ENCODE measurements at regions not wholly inside any gene's neighbourhood (a gene's known extent, or its start where the extent isn't known, plus 50 kb on each side); places are given as distances from the start of the nearest gene placed in this dataset.

- no peaks in the 10 kb centered on the region for H3K4me1 Mint-ChIP-seq (ENCODE audit: low read depth in 2 of 2)
- ATAC-seq (replicated peaks), result no peak
- H3K9me3 Mint-ChIP-seq, result peaks cover 9 to 12% of the 10 kb centered on the region in 2 donors
- H3K27ac Mint-ChIP-seq, result no peak overlapping the region
- no peak for DNase-seq
- H3K27me3 Mint-ChIP-seq, result no peaks in the 10 kb centered on the region
- no peaks in the 10 kb centered on the region for H3K36me3 Mint-ChIP-seq (ENCODE audit: insufficient read depth)
- H3K4me3 Mint-ChIP-seq, result no peak overlapping the region
These were observed 350.7 kb downstream of the NSUN3 start for GRCh38 chr3:94413336-94414108.

- peaks cover 14 to 21% of the 10 kb centered on the region in 2 donors for H3K9me3 Mint-ChIP-seq
- no peak for DNase-seq
- no peaks in the 10 kb centered on the region for H3K27me3 Mint-ChIP-seq
- no peak for ATAC-seq (replicated peaks)
- no peaks in the 10 kb centered on the region for H3K4me1 Mint-ChIP-seq (ENCODE audit: low read depth in 2 of 2)
- no peak overlapping the region for H3K27ac Mint-ChIP-seq
- H3K36me3 Mint-ChIP-seq (ENCODE audit: insufficient read depth), result no peaks in the 10 kb centered on the region
- H3K4me3 Mint-ChIP-seq, result no peak overlapping the region
These were observed 351.6 kb downstream of the NSUN3 start for GRCh38 chr3:94414418-94414817.

GRCh38 chr3:94416768-94417167, 353.9 kb downstream of the NSUN3 start:
- Mint-ChIP-seq H3K36me3 (ENCODE audit: insufficient read depth) (no peaks in the 10 kb centered on the region), H3K4me3 (no peak overlapping the region)
- no peak for ATAC-seq (replicated peaks)

GRCh38 chr3:94417963-94418455, 355.1 kb downstream of the NSUN3 start:
- H3K4me3 Mint-ChIP-seq, result no peak overlapping the region
- H3K36me3 Mint-ChIP-seq (ENCODE audit: insufficient read depth), result no peaks in the 10 kb centered on the region
- ATAC-seq (replicated peaks), result no peak
- no peak overlapping the region for H3K27ac Mint-ChIP-seq
- no peak for DNase-seq
- no peaks in the 10 kb centered on the region for H3K4me1 Mint-ChIP-seq (ENCODE audit: low read depth in 2 of 2)
- no peaks in the 10 kb centered on the region for H3K27me3 Mint-ChIP-seq
- peaks cover 10 to 38% of the 10 kb centered on the region in 2 donors for H3K9me3 Mint-ChIP-seq

More at GRCh38 chr3:94416768-94417167, 353.9 kb downstream of the NSUN3 start:
- Mint-ChIP-seq H3K4me1 (ENCODE audit: low read depth in 2 of 2) (no peaks in the 10 kb centered on the region), H3K27me3 (no peaks in the 10 kb centered on the region), H3K9me3 (peaks cover 14 to 38% of the 10 kb centered on the region in 2 donors), H3K27ac (no peak overlapping the region)
- no peak for DNase-seq

GRCh38 chr3:94420931-94421330, 358.1 kb downstream of the NSUN3 start:
- Mint-ChIP-seq H3K4me1 (ENCODE audit: low read depth in 2 of 2) (no peaks in the 10 kb centered on the region), H3K36me3 (ENCODE audit: insufficient read depth) (no peaks in the 10 kb centered on the region), H3K27me3 (no peaks in the 10 kb centered on the region), H3K9me3 (peaks cover 10 to 45% of the 10 kb centered on the region in 2 donors), H3K27ac (no peak overlapping the region), H3K4me3 (no peak overlapping the region)
- ATAC-seq (replicated peaks) (no peak), DNase-seq (no peak)

GRCh38 chr3:94423578-94423977, 360.7 kb downstream of the NSUN3 start:
- H3K4me3 Mint-ChIP-seq, result no peak overlapping the region
- DNase-seq, result no peak

GRCh38 chr3:94429517-94429916, 366.7 kb downstream of the NSUN3 start:
- no peak for DNase-seq
- no peaks in the 10 kb centered on the region for H3K27me3 Mint-ChIP-seq
- peaks cover 0 to 3% of the 10 kb centered on the region in 2 donors for H3K9me3 Mint-ChIP-seq
- no peak overlapping the region for H3K27ac Mint-ChIP-seq
- no peak overlapping the region for H3K4me3 Mint-ChIP-seq
- no peaks in the 10 kb centered on the region for H3K4me1 Mint-ChIP-seq (ENCODE audit: low read depth in 2 of 2)
- ATAC-seq (replicated peaks), result no peak
- no peaks in the 10 kb centered on the region for H3K36me3 Mint-ChIP-seq (ENCODE audit: insufficient read depth)

More at GRCh38 chr3:94423578-94423977, 360.7 kb downstream of the NSUN3 start:
- H3K36me3 Mint-ChIP-seq (ENCODE audit: insufficient read depth), result no peaks in the 10 kb centered on the region
- H3K4me1 Mint-ChIP-seq (ENCODE audit: low read depth in 2 of 2), result no peaks in the 10 kb centered on the region
- no peak overlapping the region for H3K27ac Mint-ChIP-seq
- H3K27me3 Mint-ChIP-seq, result no peaks in the 10 kb centered on the region
- peaks cover 6 to 33% of the 10 kb centered on the region in 2 donors for H3K9me3 Mint-ChIP-seq
- no peak for ATAC-seq (replicated peaks)

GRCh38 chr3:94431876-94432570, 369.2 kb downstream of the NSUN3 start:
- DNase-seq (no peak), ATAC-seq (replicated peaks) (no peak)
- H3K4me1 Mint-ChIP-seq (ENCODE audit: low read depth in 2 of 2), result no peaks in the 10 kb centered on the region
- H3K4me3 Mint-ChIP-seq, result no peak overlapping the region
- peaks cover 0 to 1% of the 10 kb centered on the region in 2 donors for H3K9me3 Mint-ChIP-seq
- H3K27me3 Mint-ChIP-seq, result no peaks in the 10 kb centered on the region
- no peaks in the 10 kb centered on the region for H3K36me3 Mint-ChIP-seq (ENCODE audit: insufficient read depth)
- no peak overlapping the region for H3K27ac Mint-ChIP-seq

GRCh38 chr3:94433811-94434210, 370.9 kb downstream of the NSUN3 start:
- H3K27ac Mint-ChIP-seq, result no peak overlapping the region
- no peaks in the 10 kb centered on the region for H3K36me3 Mint-ChIP-seq (ENCODE audit: insufficient read depth)
- H3K27me3 Mint-ChIP-seq, result no peaks in the 10 kb centered on the region
- no peaks in the 10 kb centered on the region for H3K4me1 Mint-ChIP-seq (ENCODE audit: low read depth in 2 of 2)
- peaks cover 0 to 4% of the 10 kb centered on the region in 2 donors for H3K9me3 Mint-ChIP-seq
- DNase-seq (no peak), ATAC-seq (replicated peaks) (no peak)
- no peak overlapping the region for H3K4me3 Mint-ChIP-seq

- DNase-seq, result no peak
- H3K4me1 Mint-ChIP-seq (ENCODE audit: low read depth in 2 of 2), result no peaks in the 10 kb centered on the region
These were observed 378.1 kb downstream of the NSUN3 start for GRCh38 chr3:94440767-94441493.

GRCh38 chr3:94441494-94441847, 378.6 kb downstream of the NSUN3 start:
- H3K4me1 Mint-ChIP-seq (ENCODE audit: low read depth in 2 of 2), result no peaks in the 10 kb centered on the region
- H3K4me3 Mint-ChIP-seq, result no peak overlapping the region
- no peak for DNase-seq
- H3K27me3 Mint-ChIP-seq, result no peaks in the 10 kb centered on the region
- no peaks in the 10 kb centered on the region for H3K36me3 Mint-ChIP-seq (ENCODE audit: insufficient read depth)
- no peak for ATAC-seq (replicated peaks)
- H3K27ac Mint-ChIP-seq, result no peak overlapping the region
- peaks cover 0 to 3% of the 10 kb centered on the region in 2 donors for H3K9me3 Mint-ChIP-seq

More at GRCh38 chr3:94440767-94441493, 378.1 kb downstream of the NSUN3 start:
- Mint-ChIP-seq H3K36me3 (ENCODE audit: insufficient read depth) (no peaks in the 10 kb centered on the region), H3K9me3 (peaks cover 0 to 3% of the 10 kb centered on the region in 2 donors), H3K27ac (no peak overlapping the region), H3K27me3 (no peaks in the 10 kb centered on the region), H3K4me3 (no peak overlapping the region)
- ATAC-seq (replicated peaks), result no peak

- Mint-ChIP-seq H3K27me3 (no peaks in the 10 kb centered on the region), H3K4me1 (ENCODE audit: low read depth in 2 of 2) (no peaks in the 10 kb centered on the region), H3K4me3 (no peak overlapping the region)
These were observed 391.0 kb downstream of the NSUN3 start for GRCh38 chr3:94453864-94454263.

GRCh38 chr3:94459167-94459566, 396.3 kb downstream of the NSUN3 start:
- no peak overlapping the region for H3K27ac Mint-ChIP-seq
- no peak for ATAC-seq (replicated peaks)
- DNase-seq, result no peak
- no peaks in the 10 kb centered on the region for H3K4me1 Mint-ChIP-seq (ENCODE audit: low read depth in 2 of 2)
- H3K9me3 Mint-ChIP-seq, result peaks cover 7% of the 10 kb centered on the region in 2 donors
- H3K4me3 Mint-ChIP-seq, result no peak overlapping the region
- no peaks in the 10 kb centered on the region for H3K27me3 Mint-ChIP-seq
- no peaks in the 10 kb centered on the region for H3K36me3 Mint-ChIP-seq (ENCODE audit: insufficient read depth)

More at GRCh38 chr3:94453864-94454263, 391.0 kb downstream of the NSUN3 start:
- DNase-seq (no peak), ATAC-seq (replicated peaks) (no peak)
- H3K27ac Mint-ChIP-seq, result no peak overlapping the region
- no peaks in the 10 kb centered on the region for H3K36me3 Mint-ChIP-seq (ENCODE audit: insufficient read depth)
- peaks cover 0 to 3% of the 10 kb centered on the region in 2 donors for H3K9me3 Mint-ChIP-seq
